AG09319 (cell line): ENCODE measurements at regions not wholly inside any gene's neighbourhood (a gene's known extent, or its start where the extent isn't known, plus 50 kb on each side); places are given as distances from the start of the nearest gene placed in this dataset.

Source experiments
- DNase-seq: peaks from one replicate; pipeline ENCODE4 v3.0.0-alpha.2; 2010; ENCODE audit warnings: low read depth; ENCODE audit errors: extremely low read depth
- TF ChIP-seq, protein P1 (sequence below): IDR thresholded peaks from 2 replicates; pipeline ENCODE4 v1.5.1; 2011; ENCODE audit warnings: low read depth, mild to moderate bottlenecking, inconsistent platforms, low read length, moderate library complexity

DNA sequence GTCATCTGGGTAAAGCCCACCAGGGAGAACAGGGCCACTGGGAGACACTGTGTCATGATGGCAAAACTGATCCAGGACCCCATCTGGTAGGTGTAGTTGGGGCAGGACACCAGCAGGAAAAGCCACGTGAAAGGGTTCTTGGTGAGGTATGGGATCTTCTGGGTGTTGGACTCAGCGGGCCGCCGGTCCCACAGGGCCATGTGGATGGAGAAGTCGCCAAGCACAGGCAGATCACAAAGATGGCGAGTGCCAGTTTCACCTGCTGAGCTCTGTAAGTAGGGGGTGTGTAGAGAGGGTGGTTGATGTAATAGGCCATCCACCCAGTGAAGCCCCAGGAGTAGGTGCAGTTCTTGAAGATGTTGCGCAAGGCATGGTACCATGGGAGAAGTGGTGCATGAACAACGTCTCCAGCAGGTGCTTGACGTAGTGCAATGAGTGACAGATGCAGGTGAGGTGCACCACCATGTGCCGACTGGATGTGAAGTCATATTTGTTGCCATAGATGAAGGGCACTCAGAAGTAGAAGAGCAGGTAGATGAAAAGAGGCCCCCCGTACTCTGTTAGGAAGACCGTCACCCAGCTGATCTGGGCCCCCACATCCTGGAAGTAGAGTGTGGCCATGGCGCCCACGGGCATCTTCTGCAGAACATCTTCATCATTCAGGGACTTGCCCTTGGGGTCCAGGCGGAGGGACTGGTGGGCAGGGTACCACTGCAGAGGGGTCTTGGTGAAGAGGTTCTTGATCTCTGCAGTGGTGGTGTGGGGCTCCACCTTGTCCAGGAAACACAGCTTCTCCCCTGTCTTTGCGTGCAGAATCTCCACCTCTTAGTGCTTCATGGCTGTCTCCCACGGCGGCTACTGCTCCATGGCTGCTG lies 249.3 kb downstream of the ANKRD50 start:
- TF ChIP-seq, protein P1, sequence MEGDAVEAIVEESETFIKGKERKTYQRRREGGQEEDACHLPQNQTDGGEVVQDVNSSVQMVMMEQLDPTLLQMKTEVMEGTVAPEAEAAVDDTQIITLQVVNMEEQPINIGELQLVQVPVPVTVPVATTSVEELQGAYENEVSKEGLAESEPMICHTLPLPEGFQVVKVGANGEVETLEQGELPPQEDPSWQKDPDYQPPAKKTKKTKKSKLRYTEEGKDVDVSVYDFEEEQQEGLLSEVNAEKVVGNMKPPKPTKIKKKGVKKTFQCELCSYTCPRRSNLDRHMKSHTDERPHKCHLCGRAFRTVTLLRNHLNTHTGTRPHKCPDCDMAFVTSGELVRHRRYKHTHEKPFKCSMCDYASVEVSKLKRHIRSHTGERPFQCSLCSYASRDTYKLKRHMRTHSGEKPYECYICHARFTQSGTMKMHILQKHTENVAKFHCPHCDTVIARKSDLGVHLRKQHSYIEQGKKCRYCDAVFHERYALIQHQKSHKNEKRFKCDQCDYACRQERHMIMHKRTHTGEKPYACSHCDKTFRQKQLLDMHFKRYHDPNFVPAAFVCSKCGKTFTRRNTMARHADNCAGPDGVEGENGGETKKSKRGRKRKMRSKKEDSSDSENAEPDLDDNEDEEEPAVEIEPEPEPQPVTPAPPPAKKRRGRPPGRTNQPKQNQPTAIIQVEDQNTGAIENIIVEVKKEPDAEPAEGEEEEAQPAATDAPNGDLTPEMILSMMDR, result no peak
- no peak for DNase-seq

DNA sequence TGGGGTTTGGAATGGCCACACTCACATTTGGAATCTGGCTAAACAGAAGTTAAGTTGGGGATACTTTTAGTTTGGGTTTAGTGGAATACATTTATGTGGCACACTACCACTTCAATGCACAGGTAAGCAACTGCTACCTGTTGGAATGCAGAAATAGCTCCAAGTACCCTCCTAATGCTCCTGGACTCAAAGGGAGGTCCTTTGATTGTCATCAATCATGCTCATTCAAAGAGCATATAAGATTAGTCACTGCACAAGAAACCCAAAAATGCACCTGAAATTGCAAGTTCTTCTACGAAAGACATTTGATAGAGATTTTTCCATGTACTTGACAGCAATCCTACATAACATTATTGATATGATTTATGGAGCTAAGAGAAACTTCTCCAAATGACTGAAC lies 247.7 kb downstream of the ANKRD50 start:
- TF ChIP-seq, protein P1, result no peak
- no peak for DNase-seq

DNA sequence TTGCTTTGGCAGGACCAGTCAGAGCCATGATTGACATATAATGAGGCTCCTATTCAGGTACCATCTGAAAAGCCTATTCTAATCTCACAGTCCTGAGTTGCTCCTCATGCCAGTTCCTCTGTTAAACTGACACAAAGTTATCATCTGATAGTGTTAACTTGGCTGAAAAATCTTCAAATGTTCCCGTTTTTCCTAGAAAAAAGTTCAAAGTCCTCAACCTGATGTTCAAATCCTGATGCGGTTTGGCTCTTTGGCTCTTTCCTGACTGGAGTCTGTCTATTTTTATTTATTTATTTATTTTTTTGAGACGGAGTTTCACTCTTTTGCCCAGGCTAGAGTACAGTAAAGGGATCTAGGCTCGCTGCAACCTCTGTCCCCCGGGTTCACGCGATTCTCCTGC lies 244.2 kb downstream of the ANKRD50 start:
- no peak for DNase-seq
- TF ChIP-seq, protein P1, result no peak

DNA sequence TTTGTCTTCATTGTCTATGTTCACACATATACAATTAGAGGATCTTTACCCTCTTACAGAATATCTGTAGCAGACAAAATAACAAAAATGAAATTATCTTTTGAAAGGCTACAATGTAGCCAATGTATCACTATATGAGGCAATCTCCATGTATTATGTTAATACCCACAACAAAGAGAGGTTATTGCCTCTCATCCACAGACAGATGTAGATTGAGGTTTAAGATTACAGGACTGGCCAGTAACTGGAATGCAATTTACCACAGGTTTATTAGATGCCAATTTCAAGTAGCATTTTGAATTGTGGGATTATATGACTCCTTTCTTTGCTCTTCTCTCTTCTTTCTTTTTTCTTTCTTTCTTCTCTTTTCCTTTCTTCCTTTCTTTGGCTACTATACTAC lies 242.6 kb downstream of the ANKRD50 start:
- TF ChIP-seq, protein P1, result no peak
- no peak for DNase-seq

DNA sequence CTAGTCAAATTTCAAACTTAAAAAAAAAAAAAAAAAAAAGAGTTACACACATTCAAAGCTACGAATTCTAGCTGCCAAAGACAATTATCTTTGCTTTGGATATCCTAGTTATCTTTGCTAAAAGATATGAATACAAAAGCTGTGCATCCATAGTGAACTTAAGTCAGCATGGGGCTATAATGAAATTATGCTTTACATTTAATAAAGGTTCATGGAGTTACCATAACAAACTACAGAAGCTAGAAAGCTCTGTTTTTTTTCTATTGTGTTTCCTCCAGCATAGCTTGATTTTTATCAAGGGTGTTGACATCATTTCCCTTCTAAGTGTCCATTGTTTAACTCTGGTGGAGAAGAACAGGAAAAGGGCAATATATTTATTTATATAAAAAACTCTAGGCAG lies 234.1 kb downstream of the ANKRD50 start:
- TF ChIP-seq, protein P1, result no peak
- no peak for DNase-seq

DNA sequence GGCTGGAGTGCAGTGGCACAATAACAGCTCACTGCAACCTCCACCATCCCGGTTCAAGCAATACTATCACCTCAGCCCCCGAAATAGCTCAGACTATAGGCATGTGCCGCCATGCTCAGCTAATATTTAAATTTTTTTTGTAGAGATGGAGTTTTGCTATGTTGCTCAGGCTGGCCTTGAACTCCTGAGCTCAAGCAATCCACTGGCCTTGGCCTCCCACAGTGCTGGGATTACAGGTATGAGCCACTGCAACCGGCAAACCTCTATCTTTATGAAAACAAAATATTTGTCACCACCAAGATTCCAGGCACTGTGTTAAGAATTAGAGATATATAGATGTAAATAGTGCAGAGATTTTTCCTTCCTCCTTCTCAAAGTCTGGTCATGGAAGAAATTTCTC lies 232.5 kb downstream of the ANKRD50 start:
- TF ChIP-seq, protein P1, result no peak
- no peak for DNase-seq

DNA sequence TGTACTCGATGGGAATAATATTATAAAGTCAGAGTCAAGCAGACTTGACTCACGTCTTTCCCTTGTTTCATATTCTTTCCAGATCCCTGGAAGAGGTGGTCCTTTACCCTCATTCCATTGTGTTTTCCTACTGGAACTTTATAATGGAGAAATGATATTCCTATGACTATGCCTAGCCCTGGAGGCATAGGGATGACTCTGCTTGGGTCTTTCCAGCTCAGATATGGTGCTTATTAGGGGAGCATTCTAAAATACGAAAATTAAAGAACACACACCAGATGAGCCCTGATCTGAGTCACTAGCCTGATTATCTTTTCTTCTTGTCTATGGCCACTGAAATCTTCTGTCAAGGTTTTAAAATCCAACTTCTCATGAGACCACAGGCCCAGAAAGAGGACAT lies 231.4 kb downstream of the ANKRD50 start:
- TF ChIP-seq, protein P1, result no peak
- no peak for DNase-seq
